ENCODE measurements at regions not wholly inside any gene's neighbourhood (a gene's known extent, or its start where the extent isn't known, plus 50 kb on each side); places are given as distances from the start of the nearest gene placed in this dataset.

- no peak for DNase-seq
Observed at GRCh38 chr13:88103824-88104223, 432.7 kb downstream of the SLITRK5 start.

GRCh38 chr13:88104576-88104975, 433.4 kb downstream of the SLITRK5 start:
- DNase-seq, result no peak

GRCh38 chr13:88107570-88107969, 436.4 kb downstream of the SLITRK5 start:
- no peak for DNase-seq

- DNase-seq, result no peak
Observed at GRCh38 chr13:88112526-88112925, 441.4 kb downstream of the SLITRK5 start.

GRCh38 chr13:88115976-88116375, 444.8 kb downstream of the SLITRK5 start:
- DNase-seq, result no peak

GRCh38 chr13:88118952-88119351, 447.8 kb downstream of the SLITRK5 start:
- no peak for DNase-seq

- DNase-seq, result no peak
Observed at GRCh38 chr13:88124142-88124541, 453.0 kb downstream of the SLITRK5 start.

- no peak for DNase-seq
Observed at GRCh38 chr13:88125055-88125454, 453.9 kb downstream of the SLITRK5 start.

GRCh38 chr13:88136098-88136790, 465.1 kb downstream of the SLITRK5 start:
- DNase-seq, result no peak

- DNase-seq, result no peak
Observed at GRCh38 chr13:88142653-88143052, 471.5 kb downstream of the SLITRK5 start.

GRCh38 chr13:88144580-88144979, 473.4 kb downstream of the SLITRK5 start:
- DNase-seq, result no peak

GRCh38 chr13:88153353-88153752, 482.2 kb downstream of the SLITRK5 start:
- DNase-seq, result no peak

GRCh38 chr13:88154001-88154400, 482.8 kb downstream of the SLITRK5 start:
- no peak for DNase-seq

GRCh38 chr13:88162076-88162702, 491.0 kb downstream of the SLITRK5 start:
- no peak for DNase-seq

- DNase-seq, result no peak
Observed at GRCh38 chr13:88176231-88176630, 505.1 kb downstream of the SLITRK5 start.

- DNase-seq, result no peak
Observed at GRCh38 chr13:88183440-88183839, 512.3 kb downstream of the SLITRK5 start.

GRCh38 chr13:88188986-88189385, 517.8 kb downstream of the SLITRK5 start:
- DNase-seq, result no peak

- DNase-seq, result no peak
Observed at GRCh38 chr13:88189728-88190127, 518.6 kb downstream of the SLITRK5 start.

- DNase-seq, result no peak
Observed at GRCh38 chr13:88196106-88196505, 524.9 kb downstream of the SLITRK5 start.

GRCh38 chr13:88217372-88217771, 546.2 kb downstream of the SLITRK5 start:
- no peak for DNase-seq

- no peak for DNase-seq
Observed at GRCh38 chr13:88217883-88218282, 546.7 kb downstream of the SLITRK5 start.

GRCh38 chr13:88223958-88224357, 552.8 kb downstream of the SLITRK5 start:
- no peak for DNase-seq

- no peak for DNase-seq
Observed at GRCh38 chr13:88235441-88235840, 564.3 kb downstream of the SLITRK5 start.

GRCh38 chr13:88246239-88246638, 575.1 kb downstream of the SLITRK5 start:
- no peak for DNase-seq

GRCh38 chr13:88248393-88248792, 577.2 kb downstream of the SLITRK5 start:
- DNase-seq, result no peak

Data from activated T-cell treated with anti-CD3 and anti-CD28 coated beads for 4 hours (primary cell).